ENCODE measurements at regions not wholly inside any gene's neighbourhood (a gene's known extent, or its start where the extent isn't known, plus 50 kb on each side); places are given as distances from the start of the nearest gene placed in this dataset.
"Not testable (repeated sequence)": the region's sequence is repeated elsewhere in the genome, so short reads cannot be mapped to it uniquely, and the experiment has no call there.

DNA sequence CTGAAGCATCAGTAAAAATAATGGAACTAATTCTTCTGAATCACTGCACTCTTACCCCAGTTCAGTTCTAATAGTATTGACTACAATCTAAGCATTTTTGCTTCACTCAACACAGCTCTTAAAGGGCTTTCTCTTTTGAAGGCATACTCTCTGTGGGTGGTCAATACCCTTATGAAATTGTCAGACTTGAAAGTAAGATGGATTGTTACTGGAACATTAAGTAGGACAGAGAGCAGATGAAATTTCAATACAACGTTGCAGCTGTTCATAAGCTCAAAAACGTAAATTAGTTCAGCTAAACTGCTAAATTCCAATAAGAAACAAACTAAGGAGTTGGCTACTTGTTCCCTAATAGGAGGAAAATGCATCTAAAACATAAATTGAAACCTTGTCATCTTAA is 352.3 kb upstream of the TENM3 start:
- Histone ChIP-seq H3K79me2 (ENCODE audit: insufficient read depth, low read length) (no peaks in the 10 kb centered on the region), H3K4me1 (ENCODE audit: insufficient read depth, low read length) (no peaks in the 10 kb centered on the region), H3K36me3 (ENCODE audit: insufficient read depth, low read length) (no peaks in the 10 kb centered on the region), H3K27me3 (ENCODE audit: insufficient read depth, low read length) (no peaks in the 10 kb centered on the region), H2AFZ (ENCODE audit: low read length) (no peak overlapping the region), H3K4me3 (ENCODE audit: insufficient read depth, low read length) (no peak overlapping the region), H3K4me2 (ENCODE audit: insufficient read depth, low read length) (no peak overlapping the region), H3K27ac (ENCODE audit: low read depth, low read length) (no peak overlapping the region), H4K20me1 (ENCODE audit: insufficient read depth, low read length) (no peaks in the 10 kb centered on the region), H3K9me3 (ENCODE audit: low read depth, low read length) (no peaks in the 10 kb centered on the region)
- TF ChIP-seq, protein P1, sequence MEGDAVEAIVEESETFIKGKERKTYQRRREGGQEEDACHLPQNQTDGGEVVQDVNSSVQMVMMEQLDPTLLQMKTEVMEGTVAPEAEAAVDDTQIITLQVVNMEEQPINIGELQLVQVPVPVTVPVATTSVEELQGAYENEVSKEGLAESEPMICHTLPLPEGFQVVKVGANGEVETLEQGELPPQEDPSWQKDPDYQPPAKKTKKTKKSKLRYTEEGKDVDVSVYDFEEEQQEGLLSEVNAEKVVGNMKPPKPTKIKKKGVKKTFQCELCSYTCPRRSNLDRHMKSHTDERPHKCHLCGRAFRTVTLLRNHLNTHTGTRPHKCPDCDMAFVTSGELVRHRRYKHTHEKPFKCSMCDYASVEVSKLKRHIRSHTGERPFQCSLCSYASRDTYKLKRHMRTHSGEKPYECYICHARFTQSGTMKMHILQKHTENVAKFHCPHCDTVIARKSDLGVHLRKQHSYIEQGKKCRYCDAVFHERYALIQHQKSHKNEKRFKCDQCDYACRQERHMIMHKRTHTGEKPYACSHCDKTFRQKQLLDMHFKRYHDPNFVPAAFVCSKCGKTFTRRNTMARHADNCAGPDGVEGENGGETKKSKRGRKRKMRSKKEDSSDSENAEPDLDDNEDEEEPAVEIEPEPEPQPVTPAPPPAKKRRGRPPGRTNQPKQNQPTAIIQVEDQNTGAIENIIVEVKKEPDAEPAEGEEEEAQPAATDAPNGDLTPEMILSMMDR (IDR thresholded peaks at IDR 0.05; ENCODE audit: extremely low read depth, low read depth, low read length), result no peak
- DNase-seq (ENCODE audit: insufficient read length, low spot score, missing footprints), result no peak

DNA sequence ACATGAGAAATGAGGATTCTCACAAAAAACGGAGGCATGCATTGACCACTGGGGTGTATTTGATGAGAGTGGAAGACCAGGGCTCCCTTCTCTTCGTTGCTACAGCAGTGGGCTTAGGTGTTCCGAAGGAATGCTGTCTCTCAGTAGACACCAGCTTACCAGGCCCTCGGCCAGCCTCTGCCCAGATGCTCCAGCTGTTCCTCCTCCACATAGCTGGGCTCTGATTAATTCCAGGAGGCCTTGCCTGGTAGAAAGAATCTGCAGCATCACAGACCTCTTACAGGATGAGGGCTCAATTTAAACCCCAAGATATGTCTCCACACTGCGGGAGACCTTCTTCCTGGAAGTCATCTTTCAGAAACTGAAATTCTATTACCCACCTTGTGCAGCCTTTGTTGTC is 346.6 kb upstream of the TENM3 start:
- Histone ChIP-seq H2AFZ (ENCODE audit: low read length) (no peak overlapping the region), H3K36me3 (ENCODE audit: insufficient read depth, low read length) (no peaks in the 10 kb centered on the region), H3K79me2 (ENCODE audit: insufficient read depth, low read length) (no peaks in the 10 kb centered on the region), H3K4me2 (ENCODE audit: insufficient read depth, low read length) (no peak overlapping the region), H3K9me3 (ENCODE audit: low read depth, low read length) (no peaks in the 10 kb centered on the region), H3K27me3 (ENCODE audit: insufficient read depth, low read length) (no peaks in the 10 kb centered on the region), H4K20me1 (ENCODE audit: insufficient read depth, low read length) (no peaks in the 10 kb centered on the region), H3K4me1 (ENCODE audit: insufficient read depth, low read length) (no peaks in the 10 kb centered on the region), H3K4me3 (ENCODE audit: insufficient read depth, low read length) (no peak overlapping the region), H3K27ac (ENCODE audit: low read depth, low read length) (no peak overlapping the region)
- TF ChIP-seq, protein P1 (IDR thresholded peaks at IDR 0.05; ENCODE audit: extremely low read depth, low read depth, low read length), result no peak
- peak; percentile 36 for DNase-seq (ENCODE audit: insufficient read length, low spot score, missing footprints)

DNA sequence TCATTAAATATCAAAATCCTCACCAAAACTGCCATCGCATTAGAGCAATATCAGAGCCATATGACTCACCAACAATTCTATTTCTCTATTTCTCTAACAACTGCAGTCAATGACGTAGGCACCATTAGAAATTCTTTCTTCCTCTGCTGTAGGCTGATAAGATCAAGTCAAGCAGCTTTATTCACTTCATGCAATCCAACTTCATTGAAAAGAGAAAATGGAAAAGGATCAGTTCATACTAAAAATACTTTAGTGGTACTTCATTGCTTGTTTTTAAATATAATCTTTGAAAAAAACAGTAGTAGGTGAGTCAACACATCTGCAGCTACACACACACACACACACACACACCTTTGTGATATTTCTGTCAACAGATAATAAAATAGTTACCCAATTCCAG is 345.3 kb upstream of the TENM3 start:
- no peak overlapping the region for H3K27ac ChIP-seq (ENCODE audit: low read depth, low read length)
- no peak overlapping the region for H3K4me2 ChIP-seq (ENCODE audit: insufficient read depth, low read length)
- no peaks in the 10 kb centered on the region for H3K27me3 ChIP-seq (ENCODE audit: insufficient read depth, low read length)
- peak; percentile 14 for DNase-seq (ENCODE audit: insufficient read length, low spot score, missing footprints)
- TF ChIP-seq, protein P1 (IDR thresholded peaks at IDR 0.05; ENCODE audit: extremely low read depth, low read depth, low read length), result no peak
- H3K4me1 ChIP-seq (ENCODE audit: insufficient read depth, low read length), result no peaks in the 10 kb centered on the region
- no peak overlapping the region for H3K4me3 ChIP-seq (ENCODE audit: insufficient read depth, low read length)
- no peak overlapping the region for H2AFZ ChIP-seq (ENCODE audit: low read length)
- H3K9me3 ChIP-seq (ENCODE audit: low read depth, low read length), result no peaks in the 10 kb centered on the region
- H3K36me3 ChIP-seq (ENCODE audit: insufficient read depth, low read length), result no peaks in the 10 kb centered on the region
- no peaks in the 10 kb centered on the region for H3K79me2 ChIP-seq (ENCODE audit: insufficient read depth, low read length)
- no peaks in the 10 kb centered on the region for H4K20me1 ChIP-seq (ENCODE audit: insufficient read depth, low read length)

DNA sequence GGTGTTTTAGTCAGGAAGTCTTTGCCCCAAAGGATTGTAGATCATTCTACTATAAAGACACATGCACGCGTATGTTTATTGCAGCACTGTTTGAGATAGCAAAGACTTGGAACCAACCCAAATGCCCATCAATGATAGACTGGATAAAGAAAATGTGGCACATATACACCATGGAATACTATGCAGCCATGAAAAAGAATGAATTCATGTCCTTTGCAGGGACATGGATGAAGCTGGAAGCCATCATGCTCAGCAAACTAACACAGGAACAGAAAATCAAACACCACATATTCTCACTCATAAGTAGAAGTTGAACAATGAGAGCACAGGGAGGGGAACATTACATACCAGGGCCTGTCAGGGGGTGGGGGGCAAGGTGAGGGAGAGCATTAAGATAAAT is 340.8 kb upstream of the TENM3 start:
- not testable (repeated sequence) for H3K4me3 ChIP-seq (ENCODE audit: insufficient read depth, low read length); H3K27me3 ChIP-seq (ENCODE audit: insufficient read depth, low read length)

More for the DNA sequence above, 340.8 kb upstream of the TENM3 start:
- H3K4me2 ChIP-seq (ENCODE audit: insufficient read depth, low read length); DNase-seq (ENCODE audit: insufficient read length, low spot score, missing footprints); H3K4me1 ChIP-seq (ENCODE audit: insufficient read depth, low read length); H3K9me3 ChIP-seq (ENCODE audit: low read depth, low read length); H3K36me3 ChIP-seq (ENCODE audit: insufficient read depth, low read length); H4K20me1 ChIP-seq (ENCODE audit: insufficient read depth, low read length); H3K79me2 ChIP-seq (ENCODE audit: insufficient read depth, low read length); H3K27ac ChIP-seq (ENCODE audit: low read depth, low read length); H2AFZ ChIP-seq (ENCODE audit: low read length): not testable (repeated sequence)
